ENCODE measurements at regions not wholly inside any gene's neighbourhood (a gene's known extent, or its start where the extent isn't known, plus 50 kb on each side); places are given as distances from the start of the nearest gene placed in this dataset.
"Not testable (repeated sequence)": the region's sequence is repeated elsewhere in the genome, so short reads cannot be mapped to it uniquely, and the experiment has no call there.

DNA sequence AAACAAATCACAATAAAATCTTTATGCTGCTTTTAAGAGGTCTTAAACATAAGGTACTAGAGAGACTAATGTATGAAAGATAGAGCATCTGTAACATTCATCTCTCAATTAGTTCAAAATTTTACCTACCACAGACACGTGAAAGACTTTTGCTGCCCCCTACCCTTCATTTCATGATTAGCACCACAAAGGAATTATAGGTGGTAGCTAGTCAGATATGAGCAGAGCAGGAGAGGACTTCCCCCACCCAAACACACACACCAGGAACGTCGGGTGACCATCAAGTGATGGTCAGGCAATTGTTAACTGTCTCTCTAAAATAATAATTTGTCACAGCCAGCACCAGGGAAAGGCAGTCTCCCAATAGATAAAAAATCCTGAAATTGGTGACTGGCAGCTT, 1531.7 kb upstream of the SPRY2 start:
- peaks cover 10% of the 10 kb centered on the region for H3K9me3 Mint-ChIP-seq (ENCODE audit: unreplicated experiment)
- intact Hi-C loops (cut with micrococcal nuclease), result loop anchor here (1.0 to 5.0 kb wide), 5 partner anchors 232 to 811 kb away; no protein-coding TSS in a partner anchor
- ChIA-PET CTCF (interaction anchor here (0.6 to 5.2 kb wide), 21 partner anchors 11 to 734 kb away, joined by 3 to 43 read pairs (median 3); no protein-coding TSS in a partner anchor), POLR2A (interaction anchor here (0.6 to 1.0 kb wide), 3 partner anchors 232 to 702 kb away, joined by 3 to 5 read pairs (median 4); no protein-coding TSS in a partner anchor)
- H3K4me1 Mint-ChIP-seq (ENCODE audit: insufficient read depth, unreplicated experiment), result no peaks in the 10 kb centered on the region
- BruUV-seq (replicated peaks), result no TSS peak
- no peaks in the 10 kb centered on the region for H3K27me3 Mint-ChIP-seq (ENCODE audit: insufficient read depth, unreplicated experiment)
- no peak overlapping the region for H3K27ac Mint-ChIP-seq (ENCODE audit: low read depth, unreplicated experiment)
- H3K4me3 Mint-ChIP-seq (ENCODE audit: unreplicated experiment), result no peak overlapping the region
- H3K36me3 Mint-ChIP-seq (ENCODE audit: insufficient read depth, unreplicated experiment), result no peaks in the 10 kb centered on the region
- DNase-seq (ENCODE audit: unreplicated experiment), result peak; percentile 49
- TF ChIP-seq, protein P1, sequence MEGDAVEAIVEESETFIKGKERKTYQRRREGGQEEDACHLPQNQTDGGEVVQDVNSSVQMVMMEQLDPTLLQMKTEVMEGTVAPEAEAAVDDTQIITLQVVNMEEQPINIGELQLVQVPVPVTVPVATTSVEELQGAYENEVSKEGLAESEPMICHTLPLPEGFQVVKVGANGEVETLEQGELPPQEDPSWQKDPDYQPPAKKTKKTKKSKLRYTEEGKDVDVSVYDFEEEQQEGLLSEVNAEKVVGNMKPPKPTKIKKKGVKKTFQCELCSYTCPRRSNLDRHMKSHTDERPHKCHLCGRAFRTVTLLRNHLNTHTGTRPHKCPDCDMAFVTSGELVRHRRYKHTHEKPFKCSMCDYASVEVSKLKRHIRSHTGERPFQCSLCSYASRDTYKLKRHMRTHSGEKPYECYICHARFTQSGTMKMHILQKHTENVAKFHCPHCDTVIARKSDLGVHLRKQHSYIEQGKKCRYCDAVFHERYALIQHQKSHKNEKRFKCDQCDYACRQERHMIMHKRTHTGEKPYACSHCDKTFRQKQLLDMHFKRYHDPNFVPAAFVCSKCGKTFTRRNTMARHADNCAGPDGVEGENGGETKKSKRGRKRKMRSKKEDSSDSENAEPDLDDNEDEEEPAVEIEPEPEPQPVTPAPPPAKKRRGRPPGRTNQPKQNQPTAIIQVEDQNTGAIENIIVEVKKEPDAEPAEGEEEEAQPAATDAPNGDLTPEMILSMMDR (IDR thresholded peaks at IDR 0.05; ENCODE audit: unreplicated experiment), result peak; percentile 37

DNA sequence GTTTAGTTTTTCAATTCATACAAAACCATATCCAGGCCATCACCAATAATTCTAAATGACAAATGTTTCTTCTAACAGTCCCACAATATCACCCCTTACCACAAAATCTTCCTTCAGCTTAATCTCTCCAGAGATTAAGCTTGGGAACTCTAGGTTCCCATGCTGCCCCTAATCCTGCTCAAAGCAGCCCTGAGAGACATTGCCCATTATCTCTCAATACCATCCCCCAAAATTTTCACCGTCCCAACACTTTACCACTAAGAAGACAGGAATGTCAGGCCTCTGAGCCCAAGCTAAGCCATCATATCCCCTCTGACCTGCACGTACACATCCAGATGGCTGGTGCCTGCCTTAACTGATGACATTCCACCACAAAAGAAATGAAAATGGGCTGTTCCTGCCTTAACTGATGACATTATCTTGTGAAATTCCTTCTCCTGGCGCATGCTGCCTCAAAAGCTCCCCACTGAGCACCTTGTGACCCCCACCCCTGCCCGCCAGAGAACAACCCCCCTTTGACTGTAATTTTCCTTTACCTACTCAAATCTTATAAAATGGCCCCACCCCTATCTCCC, 1530.9 kb upstream of the SPRY2 start:
- H3K4me3 Mint-ChIP-seq (ENCODE audit: unreplicated experiment); DNase-seq (ENCODE audit: unreplicated experiment); H3K27ac Mint-ChIP-seq (ENCODE audit: low read depth, unreplicated experiment); H3K4me1 Mint-ChIP-seq (ENCODE audit: insufficient read depth, unreplicated experiment); H3K27me3 Mint-ChIP-seq (ENCODE audit: insufficient read depth, unreplicated experiment); H3K36me3 Mint-ChIP-seq (ENCODE audit: insufficient read depth, unreplicated experiment); BruUV-seq (replicated peaks): not testable (repeated sequence)
- intact Hi-C loops (cut with micrococcal nuclease), result loop anchor here (1.0 to 5.0 kb wide), 5 partner anchors 232 to 811 kb away; no protein-coding TSS in a partner anchor
- H3K9me3 Mint-ChIP-seq (ENCODE audit: unreplicated experiment), result peaks cover 10% of the 10 kb centered on the region
- POLR2A ChIA-PET, result interaction anchor here (0.9 kb wide), 1 partner anchor 701 kb away, joined by 5 read pairs; no protein-coding TSS in a partner anchor
- CTCF ChIA-PET, result interaction anchor here (0.7 to 5.2 kb wide), 16 partner anchors 12 to 757 kb away, joined by 3 to 43 read pairs (median 3); no protein-coding TSS in a partner anchor

DNA sequence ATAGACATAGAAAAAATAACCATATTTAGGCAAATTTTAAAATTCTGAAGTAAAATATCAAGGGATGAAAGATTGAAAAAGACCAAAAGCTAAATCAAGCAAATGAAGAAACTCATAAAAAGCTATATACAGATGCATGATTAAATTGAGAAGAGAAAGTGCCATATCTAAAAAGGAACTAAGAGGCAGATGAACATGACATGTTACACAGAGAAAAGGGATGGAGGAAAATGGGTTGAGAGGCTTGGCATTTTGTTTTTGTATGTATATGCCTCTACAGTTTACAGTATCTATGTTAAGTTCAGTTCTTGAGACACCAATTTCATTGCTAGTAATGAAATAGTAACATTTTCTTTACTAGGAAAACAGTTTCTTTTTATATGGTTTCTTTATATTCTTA, 1507.4 kb upstream of the SPRY2 start:
- no peaks in the 10 kb centered on the region for H3K27me3 Mint-ChIP-seq (ENCODE audit: insufficient read depth, unreplicated experiment)
- ChIA-PET CTCF (no interaction called here), POLR2A (no interaction called here)
- H3K36me3 Mint-ChIP-seq (ENCODE audit: insufficient read depth, unreplicated experiment), result no peaks in the 10 kb centered on the region
- DNase-seq (ENCODE audit: unreplicated experiment), result no peak
- no peak overlapping the region for H3K4me3 Mint-ChIP-seq (ENCODE audit: unreplicated experiment)
- BruUV-seq (replicated peaks), result no TSS peak
- no peaks in the 10 kb centered on the region for H3K9me3 Mint-ChIP-seq (ENCODE audit: unreplicated experiment)
- H3K4me1 Mint-ChIP-seq (ENCODE audit: insufficient read depth, unreplicated experiment), result no peaks in the 10 kb centered on the region
- TF ChIP-seq, protein P1 (IDR thresholded peaks at IDR 0.05; ENCODE audit: unreplicated experiment), result no peak
- no peak overlapping the region for H3K27ac Mint-ChIP-seq (ENCODE audit: low read depth, unreplicated experiment)
- intact Hi-C loops (cut with micrococcal nuclease), result no loop called here

DNA sequence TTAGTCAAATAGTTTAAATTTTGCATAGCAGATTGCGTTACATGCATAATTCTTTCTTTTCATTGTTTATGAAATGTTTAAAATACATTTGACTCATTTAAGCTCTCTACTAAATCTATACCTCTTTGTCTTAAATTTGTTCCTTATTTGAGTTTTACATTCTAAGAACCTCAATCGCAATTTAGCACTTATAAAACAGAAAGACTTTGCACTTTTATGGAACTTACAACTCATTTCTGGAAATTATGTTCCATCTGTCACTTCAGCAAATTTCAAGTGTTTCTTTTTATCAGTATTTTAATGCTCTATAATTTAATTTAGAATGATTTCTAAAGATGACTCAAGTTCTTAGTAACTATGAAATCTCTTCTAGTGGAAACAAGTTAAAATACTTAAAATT, 1505.8 kb upstream of the SPRY2 start:
- CTCF ChIA-PET, result no interaction called here
- Mint-ChIP-seq H3K27me3 (ENCODE audit: insufficient read depth, unreplicated experiment) (no peaks in the 10 kb centered on the region), H3K4me1 (ENCODE audit: insufficient read depth, unreplicated experiment) (no peaks in the 10 kb centered on the region), H3K4me3 (ENCODE audit: unreplicated experiment) (no peak overlapping the region), H3K27ac (ENCODE audit: low read depth, unreplicated experiment) (no peak overlapping the region), H3K36me3 (ENCODE audit: insufficient read depth, unreplicated experiment) (no peaks in the 10 kb centered on the region), H3K9me3 (ENCODE audit: unreplicated experiment) (no peaks in the 10 kb centered on the region)
- DNase-seq (ENCODE audit: unreplicated experiment), result no peak
- intact Hi-C loops (cut with micrococcal nuclease), result no loop called here
- BruUV-seq (replicated peaks), result no TSS peak
- TF ChIP-seq, protein P1 (IDR thresholded peaks at IDR 0.05; ENCODE audit: unreplicated experiment), result no peak
- POLR2A ChIA-PET, result no interaction called here
